Hepatocyte (in vitro differentiated cells): ENCODE measurements at regions not wholly inside any gene's neighbourhood (a gene's known extent, or its start where the extent isn't known, plus 50 kb on each side); places are given as distances from the start of the nearest gene placed in this dataset.
"Not testable (repeated sequence)": the region's sequence is repeated elsewhere in the genome, so short reads cannot be mapped to it uniquely, and the experiment has no call there.

Experiments
- DNase-seq: peaks from one replicate; pipeline ENCODE4 v3.0.0-alpha.2; 2016; ENCODE audit warnings: low spot score
- H2AFZ ChIP-seq: fragments of 200-600 bp; sonication (generic); 2 replicates; pipeline ENCODE4 v1.6.0; 2016; ENCODE audit warnings: antibody characterized with exemption, mild to moderate bottlenecking
- H3K27ac ChIP-seq: fragments of 200-600 bp; sonication (generic); 2 replicates; pipeline ENCODE4 v1.5.1; 2016; ENCODE audit warnings: mild to moderate bottlenecking
- H3K27me3 ChIP-seq: fragments of 200-600 bp; sonication (generic); 2 replicates; pipeline ENCODE4 v1.6.1; 2016
- H3K36me3 ChIP-seq: fragments of 200-600 bp; sonication (generic); replicated peaks from 2 replicates; pipeline ENCODE4 v1.5.1; 2016; ENCODE audit warnings: low read depth; ENCODE audit not compliant: insufficient read depth
- H3K4me1 ChIP-seq: fragments of 200-600 bp; sonication (generic); 2 replicates; pipeline ENCODE4 v1.5.1; 2016; ENCODE audit warnings: mild to moderate bottlenecking, moderate library complexity; ENCODE audit not compliant: insufficient read depth
- H3K4me2 ChIP-seq: fragments of 200-600 bp; sonication (generic); 2 replicates; pipeline ENCODE4 v1.6.0; 2016
- H3K4me3 ChIP-seq: fragments of 200-600 bp; sonication (generic); 2 replicates; pipeline ENCODE4 v1.5.1; 2016; ENCODE audit warnings: mild to moderate bottlenecking
- H3K79me2 ChIP-seq: fragments of 200-600 bp; sonication (generic); 2 replicates; pipeline ENCODE4 v1.6.0; 2017; ENCODE audit warnings: mild to moderate bottlenecking
- H3K9me2 ChIP-seq: fragments of 200-600 bp; sonication (generic); replicated peaks from 2 replicates; pipeline ENCODE4 v1.6.0; 2017; ENCODE audit warnings: mild to moderate bottlenecking; ENCODE audit not compliant: insufficient read depth
- H3K9me3 ChIP-seq: fragments of 200-600 bp; sonication (generic); 2 replicates; pipeline ENCODE4 v1.5.1; 2016; ENCODE audit warnings: low read depth, mild to moderate bottlenecking
- H4K20me1 ChIP-seq: fragments of 200-600 bp; sonication (generic); 2 replicates; pipeline ENCODE4 v1.6.0; 2016; ENCODE audit warnings: mild to moderate bottlenecking; ENCODE audit not compliant: insufficient read depth, poor library complexity, severe bottlenecking
- CTCF ChIP-seq: fragments of 200-600 bp; sonication (generic); IDR thresholded peaks from 2 replicates; pipeline ENCODE4 v1.5.1; 2016; ENCODE audit warnings: antibody characterized with exemption, mild to moderate bottlenecking; ENCODE audit not compliant: poor library complexity
- EZH2 ChIP-seq: fragments of 200-600 bp; sonication (generic); IDR thresholded peaks from 2 replicates; pipeline ENCODE4 v1.6.1; 2016; ENCODE audit warnings: antibody characterized with exemption, mild to moderate bottlenecking, borderline replicate concordance
- EZH2phosphoT487 ChIP-seq: fragments of 200-600 bp; sonication (generic); IDR thresholded peaks from one replicate; pipeline ENCODE4 v1.6.1; 2018; ENCODE audit warnings: antibody characterized with exemption, mild to moderate bottlenecking, low read depth, moderate library complexity; ENCODE audit not compliant: unreplicated experiment, severe bottlenecking
- WGBS: methylation state at CpG from one replicate; pipeline ENCODE4 v1.1.6; 2016; ENCODE audit warnings: low lambda C conversion rate; ENCODE audit errors: missing lambda C conversion rate; 5-methylcytosine and 5-hydroxymethylcytosine counted together

- H3K79me2 ChIP-seq = no peaks in the 10 kb centered on the region
- H3K4me3 ChIP-seq = no peak overlapping the region
- DNase-seq = no peak
- H3K9me3 ChIP-seq = no peaks in the 10 kb centered on the region
- H2AFZ ChIP-seq = no peak overlapping the region
- TF ChIP-seq CTCF (no peak), EZH2phosphoT487 (no peak), EZH2 (no peak)
- no peak overlapping the region for H3K4me2 ChIP-seq
- 76% methylated on average over 2 of the region's 2 CpGs for WGBS
- no peaks in the 10 kb centered on the region for H3K9me2 ChIP-seq
- no peak overlapping the region for H3K27ac ChIP-seq
- no peaks in the 10 kb centered on the region for H3K27me3 ChIP-seq
- no peaks in the 10 kb centered on the region for H3K4me1 ChIP-seq
- H3K36me3 ChIP-seq = no peaks in the 10 kb centered on the region
- no peaks in the 10 kb centered on the region for H4K20me1 ChIP-seq
Measured at GRCh38 chr5:119757276-119757675, 127.9 kb downstream of the FAM170A start.

GRCh38 chr5:119769695-119770693, 140.6 kb downstream of the FAM170A start:
- peak overlapping the region; percentile 52 for H3K4me2 ChIP-seq
- peak; percentile 9 for DNase-seq
- not testable (repeated sequence) for H3K9me2 ChIP-seq, H3K4me3 ChIP-seq, H3K4me1 ChIP-seq, H3K27ac ChIP-seq, H3K27me3 ChIP-seq, H3K9me3 ChIP-seq, H3K79me2 ChIP-seq, H3K36me3 ChIP-seq, H2AFZ ChIP-seq, H4K20me1 ChIP-seq
- WGBS = 63% methylated on average over 11 of the region's 11 CpGs

- not testable (repeated sequence) for H3K27ac ChIP-seq, H3K36me3 ChIP-seq, H3K27me3 ChIP-seq, H3K79me2 ChIP-seq, H3K4me1 ChIP-seq, H2AFZ ChIP-seq, H3K9me3 ChIP-seq, H3K4me2 ChIP-seq, DNase-seq, H4K20me1 ChIP-seq, H3K4me3 ChIP-seq, H3K9me2 ChIP-seq
- WGBS = 82% methylated on average over 15 of the region's 15 CpGs
Measured at GRCh38 chr5:119780145-119780544, 150.8 kb downstream of the FAM170A start.

- Histone ChIP-seq H4K20me1 (no peaks in the 10 kb centered on the region), H3K4me3 (no peak overlapping the region), H3K4me2 (no peak overlapping the region), H3K36me3 (no peaks in the 10 kb centered on the region), H2AFZ (no peak overlapping the region), H3K9me2 (no peaks in the 10 kb centered on the region), H3K9me3 (no peaks in the 10 kb centered on the region), H3K4me1 (peaks cover 10% of the 10 kb centered on the region), H3K27me3 (no peaks in the 10 kb centered on the region), H3K27ac (no peak overlapping the region), H3K79me2 (no peaks in the 10 kb centered on the region)
- DNase-seq = no peak
- TF ChIP-seq CTCF = no peak
- TF ChIP-seq EZH2phosphoT487 = no peak
- TF ChIP-seq EZH2 = no peak
Measured at GRCh38 chr5:119785057-119785456, 155.7 kb downstream of the FAM170A start.
